NCI-H2227 treated with DMSO at 0.1 percent for 48 hours (cell line): ENCODE measurements at regions not wholly inside any gene's neighbourhood (a gene's known extent, or its start where the extent isn't known, plus 50 kb on each side); places are given as distances from the start of the nearest gene placed in this dataset.
"Not testable (repeated sequence)": the region's sequence is repeated elsewhere in the genome, so short reads cannot be mapped to it uniquely, and the experiment has no call there.

ENCODE experiments used
- DNase-seq: peaks from one replicate; lab custom pipeline; 2025; lab: John Stamatoyannopoulos, UW

DNA sequence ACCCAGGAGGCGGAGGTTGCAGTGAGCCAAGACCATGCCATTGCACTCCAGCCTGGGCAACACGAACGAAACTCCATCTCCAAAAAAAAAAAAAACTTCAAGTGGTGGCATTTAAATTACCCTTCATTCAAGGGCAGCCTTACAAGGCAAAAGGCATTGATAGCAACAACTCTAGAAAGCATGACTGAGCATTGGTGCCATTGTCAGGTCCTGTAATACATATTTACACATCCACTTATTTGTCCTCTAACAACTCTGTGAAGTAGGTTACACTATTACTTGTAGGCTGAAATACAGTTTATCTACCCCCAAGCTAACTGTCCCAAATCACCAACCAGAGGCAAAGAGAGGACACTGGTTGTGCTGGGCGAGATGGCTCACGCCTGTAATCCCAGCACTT is 52.7 kb upstream of the LARP1 start:
- DNase-seq = no peak

DNA sequence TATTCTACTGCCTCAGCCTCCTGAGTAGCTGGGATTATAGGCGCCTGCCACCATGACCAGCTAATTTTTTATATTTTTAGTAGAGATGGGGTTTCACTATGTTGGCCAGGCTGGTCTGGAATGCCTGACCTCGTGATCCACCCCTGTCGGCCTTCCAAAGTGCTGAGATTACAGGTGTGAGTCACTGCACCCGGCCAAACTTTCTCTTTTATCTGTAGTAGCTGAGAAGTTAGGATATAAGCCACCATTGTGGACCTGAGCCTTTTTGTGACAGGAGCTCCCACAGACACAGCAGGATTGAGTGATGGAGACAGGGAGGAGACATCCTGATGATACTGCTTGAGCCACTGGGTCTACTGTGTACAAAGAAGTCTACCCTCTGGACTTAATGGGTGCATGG is 53.5 kb upstream of the LARP1 start:
- DNase-seq = not testable (repeated sequence)

DNA sequence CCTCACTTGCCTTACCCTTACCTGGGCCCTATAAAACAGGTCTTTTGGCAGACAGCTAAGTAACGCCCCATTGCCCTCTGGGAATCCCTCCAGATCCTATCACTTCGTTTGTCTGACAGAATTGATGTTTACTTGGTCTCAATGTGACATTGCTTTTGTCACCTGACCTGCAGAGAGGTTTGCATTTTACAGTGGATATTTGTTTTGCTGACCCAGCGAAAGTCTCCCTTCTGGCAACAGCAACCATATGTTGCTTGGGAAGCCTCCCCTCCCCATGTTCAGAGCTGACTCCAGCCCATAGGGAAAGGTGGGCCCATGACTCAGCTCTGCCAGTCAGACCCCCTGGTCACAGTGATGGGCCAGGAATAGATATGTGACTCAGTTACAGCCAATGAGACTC is 54.0 kb upstream of the LARP1 start:
- no peak for DNase-seq

GRCh38 chr5:154700289-154700928 is 54.8 kb upstream of the LARP1 start:
- not testable (repeated sequence) for DNase-seq

DNA sequence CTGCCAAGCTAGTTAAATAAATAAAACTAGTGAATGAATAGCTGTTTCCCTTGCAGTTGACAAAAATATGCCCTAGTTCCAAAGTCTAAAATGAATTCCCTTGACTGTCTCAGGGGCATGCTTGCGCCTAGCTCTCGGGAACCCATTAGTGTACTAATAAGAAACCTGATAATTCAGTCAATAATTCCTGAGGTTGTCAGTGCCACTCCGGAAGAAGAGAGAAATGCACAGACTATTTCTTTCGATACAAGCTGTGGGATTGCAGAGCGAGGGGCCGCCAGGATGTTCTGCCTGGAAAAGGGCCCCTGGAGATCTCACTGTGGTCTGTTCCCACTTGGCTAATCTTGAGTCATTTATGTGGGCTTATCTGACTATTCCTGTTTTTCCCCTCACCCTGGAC is 56.4 kb upstream of the LARP1 start:
- DNase-seq = no peak

GRCh38 chr5:154697371-154697770 is 57.8 kb upstream of the LARP1 start:
- DNase-seq = no peak

GRCh38 chr5:154696891-154697290 is 58.3 kb upstream of the LARP1 start:
- DNase-seq = no peak

DNA sequence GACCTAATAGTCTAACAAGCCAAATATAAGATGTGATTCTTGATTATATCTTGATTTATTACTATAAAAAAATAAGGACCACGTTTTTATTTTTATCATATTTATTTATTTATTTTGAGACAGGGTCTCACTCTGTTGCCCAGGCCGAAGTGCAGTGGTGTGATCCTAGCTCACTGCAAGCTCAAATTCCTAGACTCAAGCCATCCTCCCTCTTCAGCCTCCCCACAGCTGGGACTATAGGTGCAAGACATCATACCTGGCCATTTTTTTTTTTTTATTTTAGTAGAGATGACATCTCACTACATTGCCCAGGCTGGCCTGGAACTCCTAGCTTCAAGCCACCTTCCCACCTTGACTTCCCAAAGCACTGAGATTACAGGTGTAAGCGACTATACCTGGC is 61.0 kb upstream of the LARP1 start:
- no peak for DNase-seq

DNA sequence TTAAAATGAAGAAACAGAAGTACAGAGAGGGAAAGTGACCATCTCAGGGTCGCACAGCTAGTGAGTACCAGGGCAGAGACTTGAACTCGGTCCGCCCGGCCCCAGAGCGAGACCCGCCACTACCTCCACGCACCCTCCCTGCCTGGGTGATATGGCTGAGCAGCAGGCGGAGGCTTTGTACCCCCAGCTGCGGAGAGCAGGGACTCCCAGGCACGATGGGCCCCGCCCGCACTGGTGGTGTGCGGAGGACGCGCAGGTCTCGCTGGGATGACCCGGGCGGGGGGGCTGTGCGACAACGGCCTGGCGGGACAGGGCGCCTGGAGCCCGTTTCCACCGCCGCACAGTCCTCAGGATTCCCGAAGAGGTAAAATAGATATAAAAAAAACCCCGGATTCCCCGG is 64.7 kb upstream of the LARP1 start:
- no peak for DNase-seq

DNA sequence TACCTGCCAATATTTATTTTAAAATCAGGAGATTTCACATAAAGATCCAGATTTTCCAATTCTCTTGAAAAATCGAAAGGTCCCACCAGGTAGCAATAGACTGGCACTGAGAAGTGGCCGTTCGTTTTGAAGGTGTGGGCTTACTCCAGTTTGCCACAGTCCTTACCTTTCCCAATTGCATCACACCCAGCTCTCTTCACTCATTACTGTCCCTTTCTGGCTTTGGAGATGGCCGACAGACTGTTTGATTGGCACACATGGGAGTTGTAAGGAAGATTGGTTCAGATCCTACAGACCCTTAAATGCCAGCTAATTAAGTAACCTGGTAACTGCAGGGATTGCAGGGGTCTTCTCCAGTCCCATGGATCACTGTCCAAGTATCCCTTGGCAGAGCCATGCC is 68.7 kb upstream of the LARP1 start:
- no peak for DNase-seq

DNA sequence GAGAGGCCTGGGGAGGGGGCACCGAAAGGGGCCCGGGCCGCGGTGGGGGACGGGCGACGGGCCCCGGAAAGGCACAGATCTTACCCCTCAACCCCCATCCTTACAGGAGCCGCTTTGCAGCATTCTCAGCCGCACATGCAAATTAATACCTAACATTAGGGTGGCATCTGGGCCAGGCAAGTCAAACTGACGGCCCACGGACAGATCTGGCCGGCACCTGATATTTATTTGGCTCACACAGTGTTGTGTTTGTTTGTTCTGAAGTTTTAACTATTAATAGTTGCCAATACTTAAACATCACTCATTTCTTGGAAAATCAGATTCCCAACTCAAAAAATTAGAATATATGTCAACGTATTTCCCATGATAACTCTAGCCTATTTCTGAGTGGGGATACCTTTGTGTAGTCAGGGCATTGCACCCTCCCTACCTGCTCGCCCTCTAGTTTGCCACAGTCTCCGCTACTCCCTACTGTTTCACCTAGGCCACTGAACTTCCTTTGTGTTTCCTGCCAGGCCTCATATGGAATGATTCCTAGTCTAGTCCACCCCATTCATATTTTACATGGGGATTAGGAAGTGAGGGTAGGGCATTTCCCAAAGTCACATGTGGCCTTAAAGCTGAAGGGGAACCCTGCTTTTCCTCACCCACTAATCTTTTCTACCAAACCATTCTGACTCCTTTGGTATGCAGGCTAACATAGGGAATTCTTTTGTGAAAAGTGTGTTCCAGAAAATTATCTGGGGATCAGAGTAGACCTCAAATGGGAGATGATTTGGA is 71.9 kb upstream of the LARP1 start:
- DNase-seq = no peak

DNA sequence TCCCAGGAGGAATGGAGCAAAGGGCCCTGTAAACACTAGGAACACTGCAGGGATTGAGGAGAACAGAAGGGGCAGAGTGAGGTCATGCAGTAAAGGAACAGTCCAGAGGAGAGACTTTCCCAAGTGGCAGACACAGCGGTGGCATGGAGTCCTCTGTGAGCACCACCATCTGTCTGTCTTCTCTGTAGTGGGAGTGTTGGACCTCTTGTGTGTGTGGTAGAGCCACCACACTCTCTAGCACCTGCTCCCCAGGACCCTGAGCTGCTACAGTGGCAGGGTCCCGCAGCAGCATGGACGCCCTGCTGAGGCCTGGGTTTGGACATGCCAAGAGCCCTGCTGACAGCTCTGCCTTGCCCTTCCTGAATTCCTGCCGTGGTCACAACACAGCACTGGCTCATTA is 75.7 kb upstream of the LARP1 start:
- DNase-seq = no peak

DNA sequence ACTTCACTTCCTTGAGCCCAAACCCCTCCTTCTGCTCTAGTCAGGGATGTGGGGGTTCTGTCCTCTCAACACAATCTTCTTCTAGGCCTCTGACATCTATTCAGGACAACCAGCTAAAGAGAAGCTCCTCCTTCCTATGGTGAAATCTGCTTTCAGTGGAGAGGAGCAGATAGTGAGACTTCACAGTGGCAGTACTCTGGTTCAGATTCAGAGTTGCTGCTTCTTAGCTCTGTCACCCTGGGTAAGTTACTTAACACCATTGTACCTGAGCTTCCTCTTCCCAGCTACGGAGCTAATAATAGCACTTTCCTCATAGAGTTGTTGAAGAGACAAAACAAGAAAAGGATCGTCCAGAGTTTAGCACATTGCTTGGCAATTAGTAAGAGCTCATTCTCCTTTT is 77.3 kb upstream of the LARP1 start:
- no peak for DNase-seq

DNA sequence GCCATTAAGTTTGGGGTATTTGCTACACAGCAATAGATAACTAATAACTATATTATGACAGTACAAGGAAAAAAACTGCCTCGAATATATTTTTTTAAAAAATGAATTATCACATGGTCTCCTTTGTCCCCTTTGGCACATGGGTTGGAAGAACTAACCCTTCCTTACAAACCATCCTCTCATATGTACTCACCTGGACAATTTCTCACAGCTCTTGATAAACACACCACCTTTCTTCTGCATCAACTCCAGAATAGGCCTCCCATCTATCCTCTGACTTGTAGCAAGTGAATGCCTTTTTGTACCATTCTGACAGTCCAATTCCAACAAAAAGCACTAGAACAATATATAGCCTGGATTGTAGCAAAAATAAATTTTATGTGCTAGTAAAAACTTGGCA is 78.7 kb upstream of the LARP1 start:
- DNase-seq = no peak

GRCh38 chr5:154674029-154674428 is 81.1 kb upstream of the LARP1 start:
- no peak for DNase-seq

- DNase-seq = no peak
Observed at GRCh38 chr5:154673506-154673905, 81.7 kb upstream of the LARP1 start.

- not testable (repeated sequence) for DNase-seq
Observed at GRCh38 chr5:154669913-154670312, 85.3 kb upstream of the LARP1 start.

DNA sequence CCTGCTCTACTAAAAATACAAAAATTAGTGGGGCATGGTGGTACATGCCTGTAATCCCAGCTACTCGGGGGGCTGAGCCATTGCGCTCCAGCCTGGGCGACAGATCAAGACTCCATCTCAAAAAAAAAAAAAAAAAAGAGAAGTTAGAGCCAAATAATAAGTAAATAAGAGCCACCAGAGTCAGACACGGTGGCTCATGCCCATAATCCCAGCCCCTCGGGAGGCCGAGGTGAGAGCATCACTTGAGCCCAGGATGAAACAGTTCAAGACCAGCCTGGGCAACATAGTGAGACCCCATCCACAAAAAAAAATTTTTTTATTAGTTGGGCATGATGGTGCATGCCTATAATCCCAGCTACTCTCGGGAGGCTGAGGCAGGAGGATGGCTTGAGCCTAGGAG is 85.8 kb upstream of the LARP1 start:
- no peak for DNase-seq

DNA sequence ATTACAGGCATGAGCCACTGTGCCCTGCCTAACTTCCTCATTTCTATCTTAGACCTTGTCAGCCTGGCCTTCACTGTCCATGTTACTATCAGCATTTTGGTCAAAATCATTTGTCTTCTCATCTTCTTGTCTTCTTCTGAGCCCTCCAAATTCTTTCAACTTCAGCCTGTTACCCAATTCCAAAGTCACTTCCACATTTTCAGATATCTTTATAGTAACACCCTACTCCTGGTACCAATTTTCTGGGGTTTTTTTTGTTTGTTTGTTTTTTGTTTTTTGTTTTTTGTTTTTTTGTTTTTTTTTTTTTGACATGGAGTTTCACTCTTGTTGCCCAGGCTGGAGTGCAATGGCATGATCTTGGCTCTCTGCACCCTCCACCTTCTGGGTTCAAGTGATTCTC is 90.3 kb upstream of the LARP1 start:
- no peak for DNase-seq

GRCh38 chr5:154663424-154663823 is 91.8 kb upstream of the LARP1 start:
- DNase-seq = no peak

- no peak for DNase-seq
Observed at GRCh38 chr5:154654486-154655371, 100.4 kb upstream of the LARP1 start.

- no peak for DNase-seq
Observed at GRCh38 chr5:154653764-154654485, 101.3 kb upstream of the LARP1 start.
